Astrocyte of the spinal cord (primary cell): ENCODE measurements at regions not wholly inside any gene's neighbourhood (a gene's known extent, or its start where the extent isn't known, plus 50 kb on each side); places are given as distances from the start of the nearest gene placed in this dataset.

ENCODE experiments used
- DNase-seq: peaks from one replicate; pipeline ENCODE4 v3.0.0; 2011; ENCODE audit warnings: low read depth, low spot score
- H3K4me3 ChIP-seq: 2 replicates; pipeline ENCODE4 v1.5.1; 2011; ENCODE audit warnings: low read depth, mild to moderate bottlenecking, low read length, moderate library complexity
- CTCF ChIP-seq: IDR thresholded peaks from 2 replicates; pipeline ENCODE4 v1.5.1; 2012; ENCODE audit warnings: low read depth, mild to moderate bottlenecking, low read length, inconsistent platforms
- in situ Hi-C: cut with HindIII; loops from 2 replicates; pipeline ENCODE4 v1.10.0; 2017; ENCODE audit warnings: low sequenced_read_pairs

GRCh38 chr20:54379893-54380584 is 95.4 kb upstream of the DOK5 start:
- in situ Hi-C loops = no loop called here
- H3K4me3 ChIP-seq = no peak overlapping the region
- TF ChIP-seq CTCF = no peak
- no peak for DNase-seq

- no peak overlapping the region for H3K4me3 ChIP-seq
- TF ChIP-seq CTCF = no peak
- DNase-seq = no peak
- in situ Hi-C loops = no loop called here
Measured at GRCh38 chr20:54382419-54382818, 93.0 kb upstream of the DOK5 start.

DNA sequence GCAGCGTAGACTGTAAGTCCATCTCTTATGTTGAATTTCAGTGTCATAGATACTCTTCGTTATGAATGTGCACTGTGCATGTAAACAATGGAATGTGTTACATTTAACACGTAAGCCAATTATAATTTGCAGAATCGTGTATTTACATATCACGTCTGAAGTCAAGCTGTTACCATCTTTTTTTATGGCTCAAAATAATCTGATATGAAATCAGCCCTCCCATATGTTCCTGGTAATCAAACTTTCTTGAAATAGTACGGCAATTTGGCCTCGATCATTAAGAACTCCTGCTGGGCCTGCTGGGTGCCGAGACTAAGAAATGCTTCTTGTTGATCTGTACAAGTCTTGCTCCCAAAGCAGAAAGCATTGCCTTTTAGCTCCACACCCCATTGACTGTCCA is 89.6 kb upstream of the DOK5 start:
- no peak for DNase-seq
- in situ Hi-C loops = no loop called here
- no peak overlapping the region for H3K4me3 ChIP-seq
- TF ChIP-seq CTCF = no peak

- H3K4me3 ChIP-seq = no peak overlapping the region
- no peak for DNase-seq
- TF ChIP-seq CTCF = no peak
- in situ Hi-C loops = no loop called here
Measured at GRCh38 chr20:54389596-54390280, 85.7 kb upstream of the DOK5 start.

GRCh38 chr20:54397292-54398140 is 77.9 kb upstream of the DOK5 start:
- H3K4me3 ChIP-seq = no peak overlapping the region
- in situ Hi-C loops = no loop called here
- no peak for TF ChIP-seq CTCF
- no peak for DNase-seq

- no peak overlapping the region for H3K4me3 ChIP-seq
- DNase-seq = no peak
- no peak for TF ChIP-seq CTCF
- in situ Hi-C loops = no loop called here
Measured at GRCh38 chr20:54398814-54399213, 76.6 kb upstream of the DOK5 start.
